ENCODE measurements at regions not wholly inside any gene's neighbourhood (a gene's known extent, or its start where the extent isn't known, plus 50 kb on each side); places are given as distances from the start of the nearest gene placed in this dataset.

- no peak for DNase-seq (ENCODE audit: low read depth)
- H3K4me3 ChIP-seq (ENCODE audit: low read depth, low read length) = no peak overlapping the region
These were observed 190.9 kb downstream of the RPLP1 start for GRCh38 chr15:69643476-69643875.

- no peak for DNase-seq (ENCODE audit: low read depth)
- no peak overlapping the region for H3K4me3 ChIP-seq (ENCODE audit: low read depth, low read length)
These were observed 191.4 kb downstream of the RPLP1 start for GRCh38 chr15:69643971-69644370.

- H3K4me3 ChIP-seq (ENCODE audit: low read depth, low read length) = no peak overlapping the region
- no peak for DNase-seq (ENCODE audit: low read depth)
These were observed 192.3 kb downstream of the RPLP1 start for GRCh38 chr15:69644876-69645275.

- no peak overlapping the region for H3K4me3 ChIP-seq (ENCODE audit: low read depth, low read length)
- no peak for DNase-seq (ENCODE audit: low read depth)
These were observed 194.5 kb downstream of the RPLP1 start for GRCh38 chr15:69647142-69647513.

GRCh38 chr15:69648212-69648611, 195.6 kb downstream of the RPLP1 start:
- no peak for DNase-seq (ENCODE audit: low read depth)
- no peak overlapping the region for H3K4me3 ChIP-seq (ENCODE audit: low read depth, low read length)

- no peak for DNase-seq (ENCODE audit: low read depth)
- H3K4me3 ChIP-seq (ENCODE audit: low read depth, low read length) = no peak overlapping the region
These were observed 196.4 kb downstream of the RPLP1 start for GRCh38 chr15:69648775-69649735.

- no peak overlapping the region for H3K4me3 ChIP-seq (ENCODE audit: low read depth, low read length)
- no peak for DNase-seq (ENCODE audit: low read depth)
These were observed 199.7 kb downstream of the RPLP1 start for GRCh38 chr15:69652293-69652692.

GRCh38 chr15:69652751-69653305, 200.2 kb downstream of the RPLP1 start:
- no peak overlapping the region for H3K4me3 ChIP-seq (ENCODE audit: low read depth, low read length)
- no peak for DNase-seq (ENCODE audit: low read depth)

- DNase-seq (ENCODE audit: low read depth) = no peak
- no peak overlapping the region for H3K4me3 ChIP-seq (ENCODE audit: low read depth, low read length)
These were observed 200.7 kb downstream of the RPLP1 start for GRCh38 chr15:69653306-69653705.

- H3K4me3 ChIP-seq (ENCODE audit: low read depth, low read length) = no peak overlapping the region
- DNase-seq (ENCODE audit: low read depth) = no peak
These were observed 201.2 kb downstream of the RPLP1 start for GRCh38 chr15:69653846-69654245.

- no peak for DNase-seq (ENCODE audit: low read depth)
- no peak overlapping the region for H3K4me3 ChIP-seq (ENCODE audit: low read depth, low read length)
These were observed 203.8 kb downstream of the RPLP1 start for GRCh38 chr15:69656271-69657030.

- H3K4me3 ChIP-seq (ENCODE audit: low read depth, low read length) = no peak overlapping the region
- no peak for DNase-seq (ENCODE audit: low read depth)
These were observed 205.0 kb downstream of the RPLP1 start for GRCh38 chr15:69657626-69658025.

- no peak overlapping the region for H3K4me3 ChIP-seq (ENCODE audit: low read depth, low read length)
- no peak for DNase-seq (ENCODE audit: low read depth)
These were observed 205.9 kb downstream of the RPLP1 start for GRCh38 chr15:69658411-69658945.

- DNase-seq (ENCODE audit: low read depth) = no peak
These were observed 206.9 kb downstream of the RPLP1 start for GRCh38 chr15:69659454-69660050.

GRCh38 chr15:69660114-69660513, 207.5 kb downstream of the RPLP1 start:
- no peak overlapping the region for H3K4me3 ChIP-seq (ENCODE audit: low read depth, low read length)
- no peak for DNase-seq (ENCODE audit: low read depth)

More at GRCh38 chr15:69659454-69660050, 206.9 kb downstream of the RPLP1 start:
- H3K4me3 ChIP-seq (ENCODE audit: low read depth, low read length) = no peak overlapping the region

GRCh38 chr15:69660658-69661405, 208.2 kb downstream of the RPLP1 start:
- no peak overlapping the region for H3K4me3 ChIP-seq (ENCODE audit: low read depth, low read length)
- no peak for DNase-seq (ENCODE audit: low read depth)

GRCh38 chr15:69661446-69661845, 208.8 kb downstream of the RPLP1 start:
- H3K4me3 ChIP-seq (ENCODE audit: low read depth, low read length) = no peak overlapping the region
- no peak for DNase-seq (ENCODE audit: low read depth)

GRCh38 chr15:69661871-69662644, 209.4 kb downstream of the RPLP1 start:
- DNase-seq (ENCODE audit: low read depth) = no peak
- no peak overlapping the region for H3K4me3 ChIP-seq (ENCODE audit: low read depth, low read length)
